Mesendoderm (in vitro differentiated cells): ENCODE measurements at regions not wholly inside any gene's neighbourhood (a gene's known extent, or its start where the extent isn't known, plus 50 kb on each side); places are given as distances from the start of the nearest gene placed in this dataset.
A peak's percentile ranks its signal among the peaks of the same experiment; 100 is the strongest.
"Not testable (repeated sequence)": the region's sequence is repeated elsewhere in the genome, so short reads cannot be mapped to it uniquely, and the experiment has no call there.

Source experiments
- DNase-seq: peaks from one replicate; pipeline ENCODE4 v3.0.0; 2013
- H2AK5ac ChIP-seq: 2 replicates; pipeline ENCODE4 v1.6.1; 2013; ENCODE audit warnings: low read length, inconsistent platforms
- H2BK120ac ChIP-seq: 2 replicates; pipeline ENCODE4 v1.6.1; 2013; ENCODE audit warnings: low read depth, mild to moderate bottlenecking, low read length, moderate library complexity, mixed read lengths
- H2BK15ac ChIP-seq: replicated peaks from 2 replicates; pipeline ENCODE4 v1.6.1; 2013; ENCODE audit warnings: low read depth, mild to moderate bottlenecking, moderate library complexity
- H2BK5ac ChIP-seq: 2 replicates; pipeline ENCODE4 v1.6.1; 2013; ENCODE audit warnings: low read length, inconsistent platforms
- H3K18ac ChIP-seq: 2 replicates; pipeline ENCODE4 v1.6.1; 2013; ENCODE audit warnings: mild to moderate bottlenecking, low read length, mixed read lengths
- H3K23ac ChIP-seq: one replicate; pipeline ENCODE4 v1.6.1; 2013; ENCODE audit warnings: low read length
- H3K27ac ChIP-seq: 2 replicates; pipeline ENCODE4 v1.5.1; 2013; ENCODE audit warnings: low read depth, mild to moderate bottlenecking, inconsistent platforms, low read length, moderate library complexity
- H3K27me3 ChIP-seq: 2 replicates; pipeline ENCODE4 v1.6.1; 2013; ENCODE audit warnings: low read length, control low read depth, mild to moderate bottlenecking, inconsistent platforms; ENCODE audit not compliant: insufficient read depth, poor library complexity
- H3K36me3 ChIP-seq: 2 replicates; pipeline ENCODE4 v1.6.1; 2013; ENCODE audit warnings: low read length, inconsistent platforms; ENCODE audit not compliant: control insufficient read depth, insufficient read depth
- H3K4ac ChIP-seq: one replicate; pipeline ENCODE4 v1.6.1; 2013; ENCODE audit warnings: low read depth, mild to moderate bottlenecking, low read length, moderate library complexity
- H3K4me1 ChIP-seq: 2 replicates; pipeline ENCODE4 v1.6.1; 2013; ENCODE audit warnings: low read depth, low read length, inconsistent platforms; ENCODE audit not compliant: control insufficient read depth
- H3K4me2 ChIP-seq: 2 replicates; pipeline ENCODE4 v1.6.1; 2013; ENCODE audit warnings: low read length
- H3K4me3 ChIP-seq: 2 replicates; pipeline ENCODE4 v1.5.1; 2013; ENCODE audit warnings: mild to moderate bottlenecking, low read length
- H3K56ac ChIP-seq: one replicate; pipeline ENCODE4 v1.6.1; 2013; ENCODE audit warnings: low read length
- H3K79me1 ChIP-seq: 2 replicates; pipeline ENCODE4 v1.6.1; 2013; ENCODE audit warnings: low read length, inconsistent platforms
- H3K79me2 ChIP-seq: 2 replicates; pipeline ENCODE4 v1.6.1; 2013; ENCODE audit warnings: mild to moderate bottlenecking, low read length; ENCODE audit not compliant: control insufficient read depth, insufficient read depth
- H3K9ac ChIP-seq: 2 replicates; pipeline ENCODE4 v1.6.1; 2013; ENCODE audit warnings: low read length, inconsistent platforms
- H4K5ac ChIP-seq: one replicate; pipeline ENCODE4 v1.6.1; 2013; ENCODE audit warnings: low read length
- H4K8ac ChIP-seq: one replicate; pipeline ENCODE4 v1.6.1; 2013; ENCODE audit warnings: low read depth, mild to moderate bottlenecking, control low read depth, low read length, moderate library complexity
- WGBS: extraction: QIAGEN DNeasy Blood & Tissue Kit; methylation state at CpG from one replicate; pipeline ENCODE4 v1.1.7; 2013; ENCODE audit warnings: low lambda C conversion rate, missing lambda C conversion rate; ENCODE audit not compliant: insufficient coverage; ENCODE audit errors: extremely low coverage; 5-methylcytosine and 5-hydroxymethylcytosine counted together

DNA sequence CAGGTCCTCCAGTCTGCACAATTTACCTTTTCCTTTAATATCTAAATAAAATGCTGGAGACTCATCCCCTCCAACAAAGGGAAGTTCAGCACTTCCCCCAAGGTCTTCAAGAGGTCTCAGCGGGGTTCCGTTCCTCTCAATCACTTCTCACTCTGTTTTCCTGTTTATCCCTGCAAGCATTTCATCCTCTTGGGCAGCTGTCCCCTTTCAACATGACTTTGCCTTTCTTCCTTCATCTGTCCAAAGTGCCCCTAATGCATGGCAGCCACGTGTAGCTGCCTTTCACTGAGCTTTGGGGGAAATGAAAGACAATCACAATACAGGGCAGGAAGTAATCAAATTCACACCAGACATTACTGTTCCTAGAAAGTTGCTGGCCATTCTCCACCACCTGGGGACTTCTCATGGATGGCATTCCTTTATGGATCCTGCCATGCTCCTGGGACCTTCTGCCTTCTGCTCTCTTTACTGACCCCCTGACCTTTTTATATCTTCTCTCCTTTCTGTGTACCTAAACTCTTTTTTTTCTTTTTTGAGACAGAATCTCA, 79.7 kb upstream of the USP9X start:
- Histone ChIP-seq H3K23ac (no peak overlapping the region), H3K27ac (no peak overlapping the region), H3K36me3 (no peaks in the 10 kb centered on the region), H3K9ac (no peak overlapping the region), H2BK120ac (no peak overlapping the region), H3K56ac (peak overlapping the region; percentile 49), H3K79me1 (no peaks in the 10 kb centered on the region), H2BK15ac (no peak overlapping the region), H3K27me3 (no peaks in the 10 kb centered on the region), H2BK5ac (no peak overlapping the region), H3K18ac (no peak overlapping the region), H3K79me2 (no peaks in the 10 kb centered on the region), H3K4ac (no peak overlapping the region), H2AK5ac (no peak overlapping the region), H3K4me3 (no peak overlapping the region), H3K4me1 (no peaks in the 10 kb centered on the region), H4K8ac (no peak overlapping the region), H3K4me2 (no peak overlapping the region), H4K5ac (no peak overlapping the region)
- peak; percentile 57 for DNase-seq
- WGBS: no CpG with 5 or more reads among the region's 3 CpGs

DNA sequence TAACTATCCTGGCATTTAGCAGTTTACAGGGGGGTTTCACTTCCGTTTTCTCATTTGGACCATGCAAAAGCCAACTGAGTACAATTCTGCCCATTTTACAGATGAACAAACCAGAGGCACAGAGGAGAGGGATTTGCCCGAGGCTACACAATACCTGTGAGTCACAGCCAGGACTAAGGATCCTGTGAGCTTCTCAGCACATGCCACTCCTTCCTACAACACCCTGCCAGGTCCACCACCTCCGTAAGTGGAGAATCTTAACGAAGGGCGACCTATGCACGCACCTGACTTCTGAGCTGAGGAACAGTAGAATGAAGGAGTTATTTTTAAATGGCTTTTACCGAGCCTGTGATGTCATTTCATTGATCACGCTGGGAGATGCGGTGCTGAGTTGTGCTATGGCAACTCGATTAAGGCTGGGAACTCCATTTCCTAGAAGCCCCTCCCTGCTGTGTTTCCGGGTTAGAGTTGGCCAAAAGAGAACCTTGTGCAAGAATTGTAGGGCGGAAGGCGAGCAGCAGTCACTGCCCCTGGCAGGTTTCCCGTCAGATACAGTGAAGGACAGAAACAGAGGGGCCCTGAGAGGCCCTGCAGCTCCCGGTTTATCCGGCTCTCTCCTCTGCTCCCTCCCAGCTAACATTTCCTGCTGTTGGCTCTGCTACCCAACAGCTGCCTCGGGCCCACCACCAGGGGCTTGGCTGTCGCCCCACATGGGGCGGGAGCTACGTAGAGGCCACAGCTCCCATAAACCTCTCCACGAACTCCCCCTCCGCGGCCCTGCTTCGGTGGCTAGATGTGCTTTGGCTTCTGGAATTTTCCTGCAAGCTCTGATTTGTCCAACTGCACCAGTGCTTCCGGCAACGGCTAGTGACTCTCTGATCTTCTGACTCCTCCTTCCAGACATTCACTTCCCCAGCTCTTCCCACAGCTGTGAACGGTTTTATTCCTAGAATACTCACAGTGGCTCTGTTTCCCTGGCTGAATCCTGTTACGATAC, 75.1 kb upstream of the USP9X start:
- Histone ChIP-seq H3K79me1 (no peaks in the 10 kb centered on the region), H3K18ac (peak overlapping the region; percentile 3), H3K4me1 (no peaks in the 10 kb centered on the region), H3K4me2 (no peak overlapping the region), H2BK120ac (no peak overlapping the region), H3K9ac (no peak overlapping the region), H3K27ac (no peak overlapping the region), H3K4me3 (no peak overlapping the region), H3K36me3 (no peaks in the 10 kb centered on the region), H3K56ac (no peak overlapping the region), H4K8ac (no peak overlapping the region), H3K79me2 (no peaks in the 10 kb centered on the region), H2BK15ac (no peak overlapping the region), H3K27me3 (no peaks in the 10 kb centered on the region), H3K23ac (no peak overlapping the region), H2AK5ac (no peak overlapping the region), H2BK5ac (no peak overlapping the region), H3K4ac (no peak overlapping the region), H4K5ac (no peak overlapping the region)
- no CpG with 5 or more reads among the region's 28 CpGs for WGBS
- DNase-seq: peak; percentile 69

DNA sequence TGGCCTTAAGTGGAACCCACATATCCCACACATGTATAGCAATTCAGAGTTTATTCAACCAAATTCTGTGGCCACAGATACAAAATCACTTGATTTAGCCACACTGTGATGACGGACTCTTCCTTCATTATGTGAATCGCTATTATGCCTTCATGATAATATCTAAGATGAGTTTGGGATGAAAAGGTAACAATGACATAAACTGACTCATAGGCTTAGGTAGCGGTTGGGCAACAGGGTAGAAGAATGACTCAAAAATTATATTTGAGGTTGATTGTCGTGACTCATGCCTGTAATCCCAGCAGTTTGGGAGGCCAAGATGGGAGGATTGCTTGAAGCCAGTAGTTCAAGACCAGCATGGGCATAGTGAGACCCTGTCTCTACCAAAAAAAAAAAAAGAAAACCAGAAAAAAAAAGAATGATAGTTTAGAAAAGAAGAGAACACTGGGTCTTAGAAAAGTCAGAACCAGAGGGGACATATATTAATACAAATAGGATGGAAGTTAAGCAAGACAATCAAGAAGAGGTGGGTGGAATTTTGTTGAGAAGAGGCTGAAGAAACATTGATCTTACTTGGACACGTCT, 70.4 kb upstream of the USP9X start:
- Histone ChIP-seq H3K4me1 (no peaks in the 10 kb centered on the region), H2BK120ac (no peak overlapping the region), H3K18ac (no peak overlapping the region), H2BK15ac (no peak overlapping the region), H3K4ac (no peak overlapping the region), H3K23ac (no peak overlapping the region), H3K4me3 (no peak overlapping the region), H3K79me2 (no peaks in the 10 kb centered on the region), H3K4me2 (no peak overlapping the region), H3K27me3 (no peaks in the 10 kb centered on the region), H2BK5ac (no peak overlapping the region), H3K27ac (no peak overlapping the region), H3K79me1 (no peaks in the 10 kb centered on the region), H4K5ac (no peak overlapping the region), H3K36me3 (no peaks in the 10 kb centered on the region), H4K8ac (no peak overlapping the region), H3K56ac (no peak overlapping the region), H3K9ac (no peak overlapping the region), H2AK5ac (no peak overlapping the region)
- no peak for DNase-seq
- no CpG with 5 or more reads among the region's 5 CpGs for WGBS

DNA sequence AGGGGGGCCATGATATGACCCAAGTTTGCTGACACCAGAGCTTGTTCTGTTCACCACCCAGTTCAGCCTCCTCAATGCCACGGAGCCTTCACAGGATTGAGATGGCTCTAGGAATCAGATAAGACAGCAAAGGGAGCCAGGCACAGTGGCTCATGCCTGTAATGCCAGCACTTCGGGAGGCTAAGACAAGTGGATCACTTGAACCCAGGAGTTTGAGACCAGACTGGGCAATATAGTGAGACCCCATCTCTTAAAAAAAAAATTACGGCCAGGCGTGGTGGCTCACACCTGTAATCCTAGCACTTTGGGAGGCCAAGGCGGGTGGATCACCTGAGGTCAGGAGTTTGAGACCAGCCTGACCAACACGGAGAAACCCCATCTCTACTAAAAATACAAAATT, 67.5 kb upstream of the USP9X start:
- not testable (repeated sequence) for H3K79me1 ChIP-seq, H2BK120ac ChIP-seq, H3K56ac ChIP-seq, H3K9ac ChIP-seq, H3K27ac ChIP-seq, H2BK5ac ChIP-seq, H3K4me3 ChIP-seq, H3K79me2 ChIP-seq, H3K36me3 ChIP-seq, H2AK5ac ChIP-seq, H3K27me3 ChIP-seq, H4K8ac ChIP-seq, H3K18ac ChIP-seq, H3K4ac ChIP-seq, H3K23ac ChIP-seq, H3K4me2 ChIP-seq, H4K5ac ChIP-seq, H3K4me1 ChIP-seq, H2BK15ac ChIP-seq, DNase-seq
- WGBS: no CpG with 5 or more reads among the region's 6 CpGs

- H3K4me1 ChIP-seq, H2AK5ac ChIP-seq, H4K8ac ChIP-seq, H3K27ac ChIP-seq, H2BK5ac ChIP-seq, H3K27me3 ChIP-seq, H3K4ac ChIP-seq, H3K9ac ChIP-seq, H3K4me2 ChIP-seq, H3K36me3 ChIP-seq, H3K23ac ChIP-seq, H3K79me1 ChIP-seq, H2BK15ac ChIP-seq, H3K79me2 ChIP-seq, H3K4me3 ChIP-seq, H2BK120ac ChIP-seq, H4K5ac ChIP-seq, DNase-seq: not testable (repeated sequence)
- peak overlapping the region; percentile 60 for H3K18ac ChIP-seq
- H3K56ac ChIP-seq: peak overlapping the region; percentile 56
- no CpG with 5 or more reads among the region's 9 CpGs for WGBS
Measured at GRCh38 chrX:41018391-41019040, 66.7 kb upstream of the USP9X start.
